Activated CD8-positive, alpha-beta memory T cell treated with anti-CD3 and anti-CD28 coated beads, Interleukin-2, amount 50 U/mL, for 1 hour (primary cell): ENCODE measurements at regions not wholly inside any gene's neighbourhood (a gene's known extent, or its start where the extent isn't known, plus 50 kb on each side); places are given as distances from the start of the nearest gene placed in this dataset.
"Not testable (repeated sequence)": the region's sequence is repeated elsewhere in the genome, so short reads cannot be mapped to it uniquely, and the experiment has no call there.

Source experiments
- DNase-seq: peaks from one replicate; pipeline ENCODE4 v3.0.0-alpha.2; 2020; ENCODE audit errors: extremely low read depth

GRCh38 chr2:192828947-192829346 is 634.2 kb upstream of the TMEFF2 start:
- DNase-seq: no peak

GRCh38 chr2:192828175-192828574 is 633.4 kb upstream of the TMEFF2 start:
- DNase-seq: no peak

- no peak for DNase-seq
Measured at GRCh38 chr2:192827735-192828134, 633.0 kb upstream of the TMEFF2 start.

- DNase-seq: no peak
Measured at GRCh38 chr2:192814376-192814775, 619.6 kb upstream of the TMEFF2 start.

GRCh38 chr2:192813341-192813740 is 618.6 kb upstream of the TMEFF2 start:
- no peak for DNase-seq

GRCh38 chr2:192809173-192809572 is 614.4 kb upstream of the TMEFF2 start:
- DNase-seq: no peak

- no peak for DNase-seq
Measured at GRCh38 chr2:192783643-192784042, 588.9 kb upstream of the TMEFF2 start.

- no peak for DNase-seq
Measured at GRCh38 chr2:192775459-192776262, 580.9 kb upstream of the TMEFF2 start.

- DNase-seq: no peak
Measured at GRCh38 chr2:192775011-192775410, 580.3 kb upstream of the TMEFF2 start.

GRCh38 chr2:192773044-192773443 is 578.3 kb upstream of the TMEFF2 start:
- no peak for DNase-seq

- no peak for DNase-seq
Measured at GRCh38 chr2:192749611-192750200, 555.0 kb upstream of the TMEFF2 start.

- DNase-seq: no peak
Measured at GRCh38 chr2:192741889-192742288, 547.2 kb upstream of the TMEFF2 start.

GRCh38 chr2:192735447-192735846 is 540.7 kb upstream of the TMEFF2 start:
- no peak for DNase-seq

GRCh38 chr2:192729369-192729768 is 534.6 kb upstream of the TMEFF2 start:
- no peak for DNase-seq

- DNase-seq: no peak
Measured at GRCh38 chr2:192725991-192726390, 531.3 kb upstream of the TMEFF2 start.

GRCh38 chr2:192719629-192720028 is 524.9 kb upstream of the TMEFF2 start:
- DNase-seq: no peak

- no peak for DNase-seq
Measured at GRCh38 chr2:192718340-192718739, 523.6 kb upstream of the TMEFF2 start.

GRCh38 chr2:192700934-192701333 is 506.2 kb upstream of the TMEFF2 start:
- no peak for DNase-seq

GRCh38 chr2:192697880-192698279 is 503.1 kb upstream of the TMEFF2 start:
- no peak for DNase-seq

GRCh38 chr2:192696857-192697256 is 502.1 kb upstream of the TMEFF2 start:
- no peak for DNase-seq

- DNase-seq: no peak
Measured at GRCh38 chr2:192687015-192687414, 492.3 kb upstream of the TMEFF2 start.

- DNase-seq: not testable (repeated sequence)
Measured at GRCh38 chr2:192682511-192682910, 487.8 kb upstream of the TMEFF2 start.

GRCh38 chr2:192675681-192676080 is 480.9 kb upstream of the TMEFF2 start:
- DNase-seq: no peak
